GM23338 (cell line): ENCODE measurements at regions not wholly inside any gene's neighbourhood (a gene's known extent, or its start where the extent isn't known, plus 50 kb on each side); places are given as distances from the start of the nearest gene placed in this dataset.

Experiments used
- EZH2 ChIP-seq: fragments of 200-600 bp; sonication (generic); IDR thresholded peaks from one replicate; pipeline ENCODE4 v1.8.0; 2017; ENCODE audit warnings: antibody characterized with exemption, mild to moderate bottlenecking, low read depth; ENCODE audit not compliant: unreplicated experiment
- POLR2AphosphoS5 ChIP-seq: IDR thresholded peaks from 2 replicates; pipeline ENCODE4 v1.6.1; 2016; ENCODE audit warnings: antibody characterized with exemption, low read depth
- ZNF331 ChIP-seq: fragments of 250-450 bp; sonication (Bioruptor Pico); IDR thresholded peaks from 2 replicates; pipeline ENCODE4 v1.5.0; 2020; ENCODE audit warnings: low read depth, mild to moderate bottlenecking, moderate library complexity
- TF ChIP-seq, protein P1 (sequence below), 2 experiments: fragments of 200-600 bp in 1 of 2; sonication (generic) in 1 of 2; conservative IDR thresholded peaks; 2 replicates each; pipeline versions ENCODE4 v1.5.1 to v1.6.1; 2016 to 2017; ENCODE audit warnings: antibody characterized with exemption in 2 of 2, low read depth in 2 of 2, mild to moderate bottlenecking in 2 of 2, moderate library complexity in 1 of 2

DNA sequence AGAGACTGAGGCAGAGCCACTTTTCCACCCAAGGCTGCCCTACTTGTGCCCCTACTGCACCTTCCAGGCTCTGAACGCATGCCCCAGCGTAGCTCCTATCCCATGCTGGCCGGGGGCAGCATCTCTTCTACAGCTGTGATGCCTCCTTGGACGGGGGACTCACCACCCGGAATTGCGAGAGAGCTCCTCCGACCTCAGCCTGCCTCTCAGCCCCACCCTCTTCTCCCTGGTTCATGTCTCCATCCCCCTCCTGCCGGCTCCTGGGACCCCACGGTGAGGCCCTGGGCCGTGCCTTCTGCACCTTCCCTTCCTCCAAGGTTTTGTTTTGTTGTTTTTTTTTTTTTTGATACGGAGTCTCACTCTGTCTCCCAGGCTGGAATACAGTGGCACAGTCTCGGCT, 112.4 kb downstream of the MICALL2 start:
- TF ChIP-seq, protein P1, sequence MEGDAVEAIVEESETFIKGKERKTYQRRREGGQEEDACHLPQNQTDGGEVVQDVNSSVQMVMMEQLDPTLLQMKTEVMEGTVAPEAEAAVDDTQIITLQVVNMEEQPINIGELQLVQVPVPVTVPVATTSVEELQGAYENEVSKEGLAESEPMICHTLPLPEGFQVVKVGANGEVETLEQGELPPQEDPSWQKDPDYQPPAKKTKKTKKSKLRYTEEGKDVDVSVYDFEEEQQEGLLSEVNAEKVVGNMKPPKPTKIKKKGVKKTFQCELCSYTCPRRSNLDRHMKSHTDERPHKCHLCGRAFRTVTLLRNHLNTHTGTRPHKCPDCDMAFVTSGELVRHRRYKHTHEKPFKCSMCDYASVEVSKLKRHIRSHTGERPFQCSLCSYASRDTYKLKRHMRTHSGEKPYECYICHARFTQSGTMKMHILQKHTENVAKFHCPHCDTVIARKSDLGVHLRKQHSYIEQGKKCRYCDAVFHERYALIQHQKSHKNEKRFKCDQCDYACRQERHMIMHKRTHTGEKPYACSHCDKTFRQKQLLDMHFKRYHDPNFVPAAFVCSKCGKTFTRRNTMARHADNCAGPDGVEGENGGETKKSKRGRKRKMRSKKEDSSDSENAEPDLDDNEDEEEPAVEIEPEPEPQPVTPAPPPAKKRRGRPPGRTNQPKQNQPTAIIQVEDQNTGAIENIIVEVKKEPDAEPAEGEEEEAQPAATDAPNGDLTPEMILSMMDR (conservative IDR thresholded peaks at IDR 0.05; ENCODE audit: low read depth in 2 of 2): no peak
- TF ChIP-seq POLR2AphosphoS5: no peak
- TF ChIP-seq ZNF331: no peak
- no peak for TF ChIP-seq EZH2
